HCT116 (cell line): ENCODE measurements at regions not wholly inside any gene's neighbourhood (a gene's known extent, or its start where the extent isn't known, plus 50 kb on each side); places are given as distances from the start of the nearest gene placed in this dataset.

ENCODE experiments used
- EZH2 ChIP-seq: fragments of 200-600 bp; sonication (generic); IDR thresholded peaks from 2 replicates; pipeline ENCODE4 v1.6.1; 2017; ENCODE audit warnings: antibody characterized with exemption, mixed run types
- EZH2phosphoT487 ChIP-seq: fragments of 200-600 bp; IDR thresholded peaks from 2 replicates; pipeline ENCODE4 v1.6.1; 2018; ENCODE audit warnings: antibody characterized with exemption, borderline replicate concordance
- POLR2A ChIP-seq: IDR thresholded peaks from 2 replicates; pipeline ENCODE4 v1.7.0; 2011; ENCODE audit warnings: borderline replicate concordance; ENCODE audit not compliant: insufficient read depth, insufficient read length; ENCODE audit errors: extremely low read depth
- YY1 ChIP-seq: IDR thresholded peaks from 2 replicates; pipeline ENCODE4 v1.6.1; 2011; ENCODE audit warnings: low read length, low read depth, moderate library complexity, mild to moderate bottlenecking; ENCODE audit not compliant: insufficient replicate concordance; ENCODE audit errors: extremely low read depth
- ZNF274 ChIP-seq: fragments of 200-500 bp; sonication (Bioruptor generic); IDR thresholded peaks from 2 replicates; pipeline ENCODE4 v1.6.1; 2014; ENCODE audit warnings: mild to moderate bottlenecking, low read depth, low read length, inconsistent platforms
- TF ChIP-seq, protein P1 (sequence below), 3 experiments: fragments of 200-600 bp in 1 of 3; sonication (generic) in 1 of 3; IDR thresholded peaks in 2 of 3; conservative IDR thresholded peaks in 1 of 3; 2 replicates each; pipeline ENCODE4 v1.5.1; 2012 to 2017; ENCODE audit warnings: low read depth in 2 of 3, low read length in 2 of 3, antibody characterized with exemption in 1 of 3, borderline replicate concordance in 1 of 3, control low read depth in 1 of 3, mild to moderate bottlenecking in 1 of 3, mixed read lengths in 1 of 3, mixed run types in 1 of 3, moderate library complexity in 1 of 3; ENCODE audit not compliant: insufficient read depth in 1 of 3
- TF ChIP-seq, protein P2 (sequence below): IDR thresholded peaks from 2 replicates; pipeline ENCODE4 v1.6.1; 2012

DNA sequence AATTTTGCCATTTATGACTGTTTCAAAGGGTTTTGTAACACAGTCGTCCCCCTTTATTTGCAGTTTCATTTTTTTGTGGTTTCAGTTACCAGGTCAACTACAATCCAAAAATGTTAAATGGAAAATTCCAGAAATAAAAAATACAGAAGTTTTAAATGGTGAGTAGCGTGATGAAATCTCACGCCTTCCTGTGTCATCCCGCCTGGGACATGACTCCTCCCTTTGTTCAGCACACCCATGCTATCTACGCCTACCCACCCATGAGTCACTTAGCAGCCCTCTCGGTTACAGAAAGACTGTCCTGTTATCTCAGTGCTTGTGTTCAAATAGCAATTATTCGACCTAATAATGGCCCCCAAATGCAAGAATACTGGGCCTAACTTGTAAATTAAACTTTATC, 765.3 kb upstream of the ADAMTS16 start:
- TF ChIP-seq EZH2phosphoT487 (no peak), YY1 (no peak), ZNF274 (no peak), EZH2 (no peak), POLR2A (no peak)
- TF ChIP-seq, protein P1, sequence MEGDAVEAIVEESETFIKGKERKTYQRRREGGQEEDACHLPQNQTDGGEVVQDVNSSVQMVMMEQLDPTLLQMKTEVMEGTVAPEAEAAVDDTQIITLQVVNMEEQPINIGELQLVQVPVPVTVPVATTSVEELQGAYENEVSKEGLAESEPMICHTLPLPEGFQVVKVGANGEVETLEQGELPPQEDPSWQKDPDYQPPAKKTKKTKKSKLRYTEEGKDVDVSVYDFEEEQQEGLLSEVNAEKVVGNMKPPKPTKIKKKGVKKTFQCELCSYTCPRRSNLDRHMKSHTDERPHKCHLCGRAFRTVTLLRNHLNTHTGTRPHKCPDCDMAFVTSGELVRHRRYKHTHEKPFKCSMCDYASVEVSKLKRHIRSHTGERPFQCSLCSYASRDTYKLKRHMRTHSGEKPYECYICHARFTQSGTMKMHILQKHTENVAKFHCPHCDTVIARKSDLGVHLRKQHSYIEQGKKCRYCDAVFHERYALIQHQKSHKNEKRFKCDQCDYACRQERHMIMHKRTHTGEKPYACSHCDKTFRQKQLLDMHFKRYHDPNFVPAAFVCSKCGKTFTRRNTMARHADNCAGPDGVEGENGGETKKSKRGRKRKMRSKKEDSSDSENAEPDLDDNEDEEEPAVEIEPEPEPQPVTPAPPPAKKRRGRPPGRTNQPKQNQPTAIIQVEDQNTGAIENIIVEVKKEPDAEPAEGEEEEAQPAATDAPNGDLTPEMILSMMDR (IDR thresholded peaks at IDR 0.05 in 2 of 3, conservative IDR thresholded peaks at IDR 0.05 in 1 of 3; ENCODE audit: borderline replicate concordance in 1 of 3, insufficient read depth in 1 of 3, low read depth in 2 of 3, low read length in 2 of 3): no peak
- TF ChIP-seq, protein P2, sequence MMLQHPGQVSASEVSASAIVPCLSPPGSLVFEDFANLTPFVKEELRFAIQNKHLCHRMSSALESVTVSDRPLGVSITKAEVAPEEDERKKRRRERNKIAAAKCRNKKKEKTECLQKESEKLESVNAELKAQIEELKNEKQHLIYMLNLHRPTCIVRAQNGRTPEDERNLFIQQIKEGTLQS: no peak
